GM12891 (cell line): ENCODE measurements at regions not wholly inside any gene's neighbourhood (a gene's known extent, or its start where the extent isn't known, plus 50 kb on each side); places are given as distances from the start of the nearest gene placed in this dataset.
"Not testable (repeated sequence)": the region's sequence is repeated elsewhere in the genome, so short reads cannot be mapped to it uniquely, and the experiment has no call there.

Source experiments
- DNase-seq: peaks from one replicate; pipeline ENCODE4 v3.0.0; 2011; ENCODE audit warnings: low spot score; ENCODE audit not compliant: insufficient read length
- FAIRE-seq: peaks from 2 replicates; lab custom pipeline; 2011; peaks lifted over from hg19 to GRCh38; lab: Jason Lieb, UNC
- PAX5 ChIP-seq: IDR thresholded peaks from 2 replicates; pipeline ENCODE4 v1.6.1; 2011; ENCODE audit warnings: low read length, moderate library complexity, mild to moderate bottlenecking; ENCODE audit not compliant: insufficient read depth, severe bottlenecking
- POLR2A ChIP-seq: IDR thresholded peaks from 2 replicates; pipeline ENCODE4 v1.6.1; 2011; ENCODE audit warnings: low read depth, low read length, control low read depth
- POLR2AphosphoS5 ChIP-seq: IDR thresholded peaks from 2 replicates; pipeline ENCODE4 v1.6.1; 2011; ENCODE audit warnings: low read depth, low read length, control low read depth
- POU2F2 ChIP-seq: IDR thresholded peaks from 2 replicates; pipeline ENCODE4 v1.6.1; 2011; ENCODE audit warnings: low read depth, mild to moderate bottlenecking, control low read depth, low read length, moderate library complexity
- SPI1 ChIP-seq: IDR thresholded peaks from 2 replicates; pipeline ENCODE4 v1.6.1; 2011; ENCODE audit warnings: low read depth, low read length, control low read depth
- TAF1 ChIP-seq: IDR thresholded peaks from 2 replicates; pipeline ENCODE4 v1.6.1; 2011; ENCODE audit warnings: low read depth, low read length, control low read depth

- TF ChIP-seq SPI1 (no peak), TAF1 (no peak), POLR2A (no peak), PAX5 (no peak), POU2F2 (no peak), POLR2AphosphoS5 (no peak)
- no peak for FAIRE-seq
- DNase-seq, result no peak
These were observed 601.0 kb upstream of the RAG2 start for GRCh38 chr11:37199082-37199481.

DNA sequence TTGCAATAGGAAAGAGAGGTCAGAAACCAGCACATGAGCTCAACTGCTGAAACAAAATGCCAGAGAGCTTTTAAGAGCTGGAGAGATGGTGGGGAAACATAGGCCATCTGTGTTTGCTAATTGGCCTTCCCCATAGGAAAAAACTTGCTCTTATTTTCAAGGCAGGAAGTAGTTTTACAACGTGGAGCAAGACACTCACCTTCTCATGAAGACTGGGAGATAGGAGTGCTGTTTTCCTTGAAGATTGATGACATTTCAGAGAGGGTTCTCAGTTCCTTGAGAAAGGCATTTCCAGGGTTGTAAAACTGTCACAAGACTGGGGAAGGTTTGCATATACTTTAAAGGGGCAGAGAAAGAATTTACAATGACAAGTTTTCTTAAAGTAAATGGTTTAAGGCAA is 586.3 kb upstream of the RAG2 start:
- FAIRE-seq (no peak), DNase-seq (no peak)
- TF ChIP-seq POLR2AphosphoS5 (no peak), PAX5 (no peak), TAF1 (no peak), POLR2A (no peak), POU2F2 (no peak), SPI1 (no peak)

DNA sequence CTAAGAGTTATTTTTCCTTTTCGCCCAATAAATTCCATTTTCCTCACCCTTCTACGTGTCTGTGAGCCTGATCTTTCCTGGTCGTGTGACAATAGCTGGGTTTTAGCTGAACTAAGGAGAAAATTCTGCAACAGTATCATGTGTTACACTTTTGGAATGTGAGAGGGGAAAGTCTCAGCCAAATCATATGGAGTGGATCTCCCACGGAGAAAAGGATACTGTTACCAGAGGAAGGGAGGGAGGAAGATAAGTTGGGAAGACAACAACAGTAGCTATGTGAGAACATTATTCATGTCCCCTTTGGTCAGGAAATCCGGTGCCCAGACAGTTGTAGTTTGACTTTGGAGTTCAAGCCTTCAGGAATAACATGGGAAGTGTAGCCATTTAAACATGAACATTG is 584.0 kb upstream of the RAG2 start:
- DNase-seq, result no peak
- FAIRE-seq, result no peak
- no peak for TF ChIP-seq PAX5
- no peak for TF ChIP-seq TAF1
- TF ChIP-seq SPI1, result no peak
- no peak for TF ChIP-seq POLR2A
- no peak for TF ChIP-seq POU2F2
- no peak for TF ChIP-seq POLR2AphosphoS5

DNA sequence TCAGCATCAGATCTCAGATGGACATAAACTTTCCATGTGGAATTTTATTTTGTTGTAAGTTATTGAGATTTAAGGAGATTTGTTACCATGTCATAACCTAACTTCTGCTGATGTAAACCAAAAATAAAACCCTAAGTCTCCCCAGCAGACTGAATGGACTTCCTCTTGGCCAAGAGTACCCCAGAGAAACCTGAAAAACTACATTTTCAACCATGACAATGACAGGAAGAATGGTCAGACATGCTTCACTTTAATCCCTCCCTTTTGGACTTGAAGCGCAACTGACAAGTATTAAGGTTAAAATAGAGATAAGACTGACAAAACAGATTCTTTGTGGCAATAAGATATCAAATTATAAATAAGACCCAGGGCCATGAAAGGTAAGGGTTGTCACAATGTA is 579.7 kb upstream of the RAG2 start:
- no peak for FAIRE-seq
- no peak for TF ChIP-seq POU2F2
- no peak for DNase-seq

DNA sequence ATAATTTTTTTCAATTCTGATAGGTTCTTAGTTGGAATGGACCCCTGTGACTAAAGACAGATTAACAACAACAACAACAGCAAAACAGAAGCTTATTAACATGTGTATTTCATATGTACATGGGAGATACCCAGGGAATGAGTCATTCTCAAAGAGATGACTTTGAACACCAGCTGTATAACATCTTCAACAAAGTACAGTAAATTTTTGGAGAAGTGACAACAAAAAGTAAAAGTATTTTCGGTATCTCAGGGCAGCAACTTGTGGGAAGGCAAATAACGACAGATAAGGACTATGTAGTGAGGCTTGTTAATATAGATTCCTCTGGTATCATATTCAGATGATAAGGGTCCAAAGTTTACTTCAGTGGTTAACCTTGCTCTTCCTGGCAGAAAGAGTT is 573.4 kb upstream of the RAG2 start:
- DNase-seq, result no peak
- FAIRE-seq, result no peak
- TF ChIP-seq SPI1 (no peak), POU2F2 (no peak), POLR2A (no peak), PAX5 (no peak), POLR2AphosphoS5 (no peak), TAF1 (no peak)

GRCh38 chr11:37170311-37170710 is 572.3 kb upstream of the RAG2 start:
- DNase-seq (no peak), FAIRE-seq (no peak)
- TF ChIP-seq POU2F2, result no peak
- TF ChIP-seq SPI1, result no peak
- no peak for TF ChIP-seq TAF1
- no peak for TF ChIP-seq PAX5
- TF ChIP-seq POLR2A, result no peak
- TF ChIP-seq POLR2AphosphoS5, result no peak

- not testable (repeated sequence) for DNase-seq, FAIRE-seq
These were observed 547.4 kb upstream of the RAG2 start for GRCh38 chr11:37145434-37145833.

DNA sequence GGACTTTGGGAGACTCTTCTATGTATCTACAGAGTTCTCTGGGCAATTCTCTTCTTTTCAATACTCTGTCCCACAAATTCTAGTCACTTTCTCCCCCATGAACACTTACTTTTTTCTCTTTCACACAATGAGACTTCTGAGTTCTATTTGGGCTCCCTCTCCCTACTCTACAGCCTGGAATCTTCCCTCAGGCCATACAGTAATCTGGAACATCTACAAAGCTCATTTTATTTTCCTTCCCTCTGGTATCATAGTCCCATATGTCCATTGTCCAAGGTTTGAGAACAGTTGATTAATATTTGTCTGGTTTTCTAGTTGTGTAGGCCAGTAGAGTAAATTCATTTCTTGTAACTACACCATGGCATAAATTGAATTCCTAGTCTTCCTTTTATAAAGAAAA is 544.6 kb upstream of the RAG2 start:
- TF ChIP-seq POLR2AphosphoS5 (no peak), TAF1 (no peak), SPI1 (no peak), POLR2A (no peak), POU2F2 (no peak), PAX5 (no peak)
- DNase-seq, result no peak
- no peak for FAIRE-seq

GRCh38 chr11:37141707-37142106 is 543.7 kb upstream of the RAG2 start:
- TF ChIP-seq POU2F2 (no peak), PAX5 (no peak), POLR2AphosphoS5 (no peak), POLR2A (no peak), TAF1 (no peak), SPI1 (no peak)
- FAIRE-seq (no peak), DNase-seq (no peak)

- FAIRE-seq, DNase-seq: not testable (repeated sequence)
These were observed 537.6 kb upstream of the RAG2 start for GRCh38 chr11:37135606-37136005.

DNA sequence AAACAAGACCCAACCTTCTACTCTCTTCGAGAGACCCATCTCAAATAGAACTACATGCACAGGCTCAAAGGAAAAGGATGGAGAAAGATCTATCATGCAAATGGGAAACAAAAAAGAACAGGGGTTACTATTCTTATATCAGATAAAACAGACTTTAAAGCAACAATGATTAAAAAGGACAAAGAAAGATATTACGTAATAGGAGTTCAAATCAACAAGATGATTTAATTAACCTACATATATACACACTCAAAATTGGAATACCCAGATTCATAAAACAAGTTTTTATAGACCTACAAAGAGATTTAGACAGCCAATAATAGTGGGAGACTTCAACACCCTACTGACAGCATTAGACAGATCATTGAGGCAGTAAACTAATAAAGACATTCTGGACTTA is 536.6 kb upstream of the RAG2 start:
- no peak for FAIRE-seq
- no peak for DNase-seq
- no peak for TF ChIP-seq POLR2AphosphoS5
- no peak for TF ChIP-seq PAX5
- no peak for TF ChIP-seq SPI1
- no peak for TF ChIP-seq POU2F2
- TF ChIP-seq TAF1, result no peak
- no peak for TF ChIP-seq POLR2A

- TF ChIP-seq SPI1 (no peak), TAF1 (no peak), POLR2A (no peak), PAX5 (no peak), POLR2AphosphoS5 (no peak), POU2F2 (no peak)
- no peak for DNase-seq
- no peak for FAIRE-seq
These were observed 526.3 kb upstream of the RAG2 start for GRCh38 chr11:37124384-37124783.
